Natural killer cell treated with Interleukin-12 subunit alpha and Interleukin-12 subunit beta and Interleukin-15 and Interleukin-18, amount 100 ng/mL, for 72 hours (primary cell): ENCODE measurements at regions not wholly inside any gene's neighbourhood (a gene's known extent, or its start where the extent isn't known, plus 50 kb on each side); places are given as distances from the start of the nearest gene placed in this dataset.
A peak's percentile ranks its signal among the peaks of the same experiment; 100 is the strongest.
"Not testable (repeated sequence)": the region's sequence is repeated elsewhere in the genome, so short reads cannot be mapped to it uniquely, and the experiment has no call there.

ENCODE experiments used
- ATAC-seq, 2 donors: fragments of 150-1000 bp; cut with Tn5 transposase in 1 of 2; sonication (Bioruptor Pico), chemical (Tn5 transposase) in 1 of 2; 2 replicates each; pipeline ENCODE4 v1.10.0; 2021
- DNase-seq: peaks from one replicate; pipeline ENCODE4 v3.0.0; 2022; ENCODE audit warnings: low spot score
- H3K27ac Mint-ChIP-seq, 2 donors: 1 replicate in 1 of 2; 2 replicates in 1 of 2; pipeline ENCODE4 v1.8.0; 2022; ENCODE audit warnings: mixed read lengths in 2 of 2, mild to moderate bottlenecking in 1 of 2, moderate library complexity in 1 of 2
- H3K27me3 Mint-ChIP-seq, 2 donors: 1 replicate in 1 of 2; 2 replicates in 1 of 2; pipeline ENCODE4 v1.8.0; 2022; ENCODE audit warnings: mixed read lengths in 2 of 2
- H3K36me3 Mint-ChIP-seq: one replicate; pipeline ENCODE4 v1.8.0; 2022; ENCODE audit warnings: mixed read lengths
- H3K4me1 Mint-ChIP-seq, 2 donors: 1 replicate in 1 of 2; 2 replicates in 1 of 2; pipeline ENCODE4 v1.8.0; 2022; ENCODE audit warnings: low read depth in 2 of 2, mixed read lengths in 2 of 2, mild to moderate bottlenecking in 1 of 2
- H3K4me3 Mint-ChIP-seq: one replicate; pipeline ENCODE4 v1.8.0; 2022; ENCODE audit warnings: mixed read lengths
- H3K9me3 Mint-ChIP-seq: 2 replicates; pipeline ENCODE4 v1.8.0; 2022; ENCODE audit warnings: mixed read lengths

GRCh38 chrX:8043121-8043520, 115.9 kb upstream of the PNPLA4 start:
- peaks cover 3 to 6% of the 10 kb centered on the region in 2 donors for H3K4me1 Mint-ChIP-seq
- no peak for DNase-seq
- no peak overlapping the region for H3K27ac Mint-ChIP-seq
- ATAC-seq: no peak
- H3K36me3 Mint-ChIP-seq: no peaks in the 10 kb centered on the region
- H3K9me3 Mint-ChIP-seq: no peaks in the 10 kb centered on the region
- H3K4me3 Mint-ChIP-seq: no peak overlapping the region
- peaks cover 3 to 7% of the 10 kb centered on the region in 2 donors for H3K27me3 Mint-ChIP-seq

GRCh38 chrX:8042304-8042703, 115.1 kb upstream of the PNPLA4 start:
- no peak for ATAC-seq
- no peak overlapping the region for H3K27ac Mint-ChIP-seq
- H3K36me3 Mint-ChIP-seq: no peaks in the 10 kb centered on the region
- H3K27me3 Mint-ChIP-seq: peaks cover 3 to 7% of the 10 kb centered on the region in 2 donors
- H3K9me3 Mint-ChIP-seq: no peaks in the 10 kb centered on the region
- no peak overlapping the region for H3K4me3 Mint-ChIP-seq
- no peak for DNase-seq
- H3K4me1 Mint-ChIP-seq: peaks cover 10 to 13% of the 10 kb centered on the region in 2 donors

- not testable (repeated sequence) for ATAC-seq, H3K9me3 Mint-ChIP-seq, DNase-seq, H3K36me3 Mint-ChIP-seq, H3K27me3 Mint-ChIP-seq, H3K4me3 Mint-ChIP-seq
- H3K4me1 Mint-ChIP-seq: peaks cover 10 to 20% of the 10 kb centered on the region in 2 donors
- H3K27ac Mint-ChIP-seq: peak overlapping the region in 1 of 2 donors; percentile 37
These were observed 112.5 kb upstream of the PNPLA4 start for GRCh38 chrX:8039711-8040110.

GRCh38 chrX:8037593-8038348, 110.6 kb upstream of the PNPLA4 start:
- H3K27ac Mint-ChIP-seq: peak overlapping the region; percentile 56 to 74

GRCh38 chrX:8036914-8037313, 109.7 kb upstream of the PNPLA4 start:
- Mint-ChIP-seq H3K27me3 (peaks cover 0 to 4% of the 10 kb centered on the region in 2 donors), H3K4me1 (peaks cover 10 to 20% of the 10 kb centered on the region in 2 donors), H3K4me3 (no peak overlapping the region), H3K36me3 (no peaks in the 10 kb centered on the region), H3K9me3 (no peaks in the 10 kb centered on the region), H3K27ac (no peak overlapping the region)
- ATAC-seq (no peak), DNase-seq (no peak)

More at GRCh38 chrX:8037593-8038348, 110.6 kb upstream of the PNPLA4 start:
- no peaks in the 10 kb centered on the region for H3K9me3 Mint-ChIP-seq
- H3K4me3 Mint-ChIP-seq: peak overlapping the region; percentile 74
- H3K36me3 Mint-ChIP-seq: no peaks in the 10 kb centered on the region
- H3K4me1 Mint-ChIP-seq: peaks cover 10 to 20% of the 10 kb centered on the region in 2 donors
- ATAC-seq (no peak), DNase-seq (no peak)
- H3K27me3 Mint-ChIP-seq: peaks cover 0 to 2% of the 10 kb centered on the region in 2 donors

- Mint-ChIP-seq H3K36me3 (no peaks in the 10 kb centered on the region), H3K4me1 (peaks cover 10 to 20% of the 10 kb centered on the region in 2 donors), H3K27ac (no peak overlapping the region), H3K4me3 (no peak overlapping the region), H3K9me3 (no peaks in the 10 kb centered on the region), H3K27me3 (peaks cover 0 to 6% of the 10 kb centered on the region in 2 donors)
- ATAC-seq: no peak
- DNase-seq: no peak
These were observed 106.8 kb upstream of the PNPLA4 start for GRCh38 chrX:8034058-8034457.

GRCh38 chrX:8033175-8033574, 106.0 kb upstream of the PNPLA4 start:
- ATAC-seq (no peak), DNase-seq (no peak)
- Mint-ChIP-seq H3K4me3 (no peak overlapping the region), H3K4me1 (peaks cover 8 to 14% of the 10 kb centered on the region in 2 donors), H3K27me3 (peaks cover 0 to 6% of the 10 kb centered on the region in 2 donors), H3K27ac (no peak overlapping the region), H3K36me3 (no peaks in the 10 kb centered on the region), H3K9me3 (no peaks in the 10 kb centered on the region)

- no peaks in the 10 kb centered on the region for H3K4me1 Mint-ChIP-seq
These were observed 103.1 kb upstream of the PNPLA4 start for GRCh38 chrX:8030361-8030760.

GRCh38 chrX:8027827-8028226, 100.6 kb upstream of the PNPLA4 start:
- Mint-ChIP-seq H3K27ac (no peak overlapping the region), H3K36me3 (no peaks in the 10 kb centered on the region), H3K4me3 (no peak overlapping the region), H3K4me1 (no peaks in the 10 kb centered on the region), H3K9me3 (peaks cover 4% of the 10 kb centered on the region), H3K27me3 (peaks cover 7 to 8% of the 10 kb centered on the region in 2 donors)
- DNase-seq: no peak
- no peak for ATAC-seq

More at GRCh38 chrX:8030361-8030760, 103.1 kb upstream of the PNPLA4 start:
- Mint-ChIP-seq H3K27me3 (peaks cover 6 to 7% of the 10 kb centered on the region in 2 donors), H3K4me3 (no peak overlapping the region), H3K27ac (no peak overlapping the region), H3K36me3 (no peaks in the 10 kb centered on the region), H3K9me3 (peaks cover 4% of the 10 kb centered on the region)
- DNase-seq: no peak
- no peak for ATAC-seq

- H3K36me3 Mint-ChIP-seq: no peaks in the 10 kb centered on the region
- H3K27me3 Mint-ChIP-seq: peaks cover 3 to 7% of the 10 kb centered on the region in 2 donors
- ATAC-seq: no peak
- H3K4me3 Mint-ChIP-seq: no peak overlapping the region
- peaks cover 7% of the 10 kb centered on the region for H3K9me3 Mint-ChIP-seq
- DNase-seq: no peak
- H3K27ac Mint-ChIP-seq: no peak overlapping the region
- H3K4me1 Mint-ChIP-seq: no peaks in the 10 kb centered on the region
These were observed 98.5 kb upstream of the PNPLA4 start for GRCh38 chrX:8025705-8026104.

- no peak for DNase-seq
- ATAC-seq: no peak
- Mint-ChIP-seq H3K27ac (no peak overlapping the region), H3K4me3 (no peak overlapping the region), H3K4me1 (no peaks in the 10 kb centered on the region), H3K27me3 (no peaks in the 10 kb centered on the region), H3K9me3 (peaks cover 3% of the 10 kb centered on the region), H3K36me3 (no peaks in the 10 kb centered on the region)
These were observed 91.7 kb upstream of the PNPLA4 start for GRCh38 chrX:8018934-8019333.

- Mint-ChIP-seq H3K4me3 (no peak overlapping the region), H3K27ac (no peak overlapping the region)
These were observed 82.9 kb upstream of the PNPLA4 start for GRCh38 chrX:8010105-8010504.

GRCh38 chrX:8005678-8006347, 78.6 kb upstream of the PNPLA4 start:
- Mint-ChIP-seq H3K27ac (no peak overlapping the region), H3K9me3 (no peaks in the 10 kb centered on the region), H3K27me3 (peaks cover 0 to 2% of the 10 kb centered on the region in 2 donors), H3K4me3 (no peak overlapping the region), H3K4me1 (peaks cover 0 to 7% of the 10 kb centered on the region in 2 donors), H3K36me3 (no peaks in the 10 kb centered on the region)
- ATAC-seq (no peak), DNase-seq (no peak)

More at GRCh38 chrX:8010105-8010504, 82.9 kb upstream of the PNPLA4 start:
- no peaks in the 10 kb centered on the region for H3K27me3 Mint-ChIP-seq
- ATAC-seq: no peak
- DNase-seq: no peak
- H3K9me3 Mint-ChIP-seq: no peaks in the 10 kb centered on the region
- H3K36me3 Mint-ChIP-seq: no peaks in the 10 kb centered on the region
- peaks cover 0 to 7% of the 10 kb centered on the region in 2 donors for H3K4me1 Mint-ChIP-seq
